ENCODE measurements at regions not wholly inside any gene's neighbourhood (a gene's known extent, or its start where the extent isn't known, plus 50 kb on each side); places are given as distances from the start of the nearest gene placed in this dataset.

- TF ChIP-seq ZBTB49 (CRISPR knock-in tag; IDR thresholded peaks at IDR 0.05; ENCODE audit: borderline replicate concordance) (no peak), MATR3 (CRISPR knock-in tag; IDR thresholded peaks at IDR 0.05) (no peak), ATF1 (CRISPR knock-in tag; IDR thresholded peaks at IDR 0.05) (no peak), MAZ (IDR thresholded peaks at IDR 0.05; ENCODE audit: borderline replicate concordance, low read depth, low read length) (no peak), MAZ (CRISPR knock-in tag; IDR thresholded peaks at IDR 0.05; ENCODE audit: low read depth) (no peak), FOXA1 (IDR thresholded peaks at IDR 0.05) (no peak), FOXA1 (CRISPR knock-in tag; IDR thresholded peaks at IDR 0.05) (no peak), POLR2AphosphoS5 (IDR thresholded peaks at IDR 0.05; ENCODE audit: low read depth, low read length) (no peak)
These were observed 206.3 kb upstream of the PRICKLE2 start for GRCh38 chr3:64431526-64432091.

All from HepG2 (cell line).